H1 (cell line): ENCODE measurements at regions not wholly inside any gene's neighbourhood (a gene's known extent, or its start where the extent isn't known, plus 50 kb on each side); places are given as distances from the start of the nearest gene placed in this dataset.

Experiments
- CTCF ChIA-PET: fragments of 300-600 bp; sonication (Branson Sonifier 250); formaldehyde crosslinking; loops from one replicate; lab custom pipeline; 2021; ENCODE audit not compliant: partially characterized antibody; lab: Charles Lee
- POLR2A ChIA-PET: fragments of 300-600 bp; sonication (Branson Sonifier 250); formaldehyde crosslinking; loops from one replicate; lab custom pipeline; 2021; ENCODE audit warnings: inconsistent platforms; ENCODE audit not compliant: partially characterized antibody; lab: Charles Lee
- DNase-seq, 2 experiments: peaks; one replicate each; pipeline versions ENCODE4 v3.0.0 to v3.0.0-alpha.2; 2010 to 2022; ENCODE audit warnings: low spot score in 2 of 2, low read depth in 1 of 2, mixed read lengths in 1 of 2
- FAIRE-seq: peaks from 2 replicates; lab custom pipeline; 2011; peaks lifted over from hg19 to GRCh38; lab: Jason Lieb, UNC
- H2AFZ ChIP-seq: 2 replicates; pipeline ENCODE4 v1.8.1; 2012; ENCODE audit warnings: low read length, inconsistent platforms
- H2AK5ac ChIP-seq: 2 replicates; pipeline ENCODE4 v1.6.1; 2013; ENCODE audit warnings: low read depth, low read length
- H2BK120ac ChIP-seq: replicated peaks from 2 replicates; pipeline ENCODE3; 2013; ENCODE audit warnings: low read depth, low read length, inconsistent platforms
- H2BK12ac ChIP-seq: 2 replicates; pipeline ENCODE4 v1.6.1; 2013; ENCODE audit warnings: low read depth, low read length
- H2BK15ac ChIP-seq: 2 replicates; pipeline ENCODE4 v1.6.1; 2013; ENCODE audit warnings: low read length
- H2BK20ac ChIP-seq: 2 replicates; pipeline ENCODE4 v1.6.1; 2013; ENCODE audit warnings: low read length
- H2BK5ac ChIP-seq: 2 replicates; pipeline ENCODE4 v1.6.1; 2013; ENCODE audit warnings: low read depth, low read length
- H3K14ac ChIP-seq: 2 replicates; pipeline ENCODE4 v1.6.1; 2013; ENCODE audit warnings: inconsistent platforms; ENCODE audit not compliant: insufficient read length
- H3K18ac ChIP-seq: 2 replicates; pipeline ENCODE4 v1.6.1; 2013; ENCODE audit warnings: low read length; ENCODE audit errors: extremely low read depth
- H3K23ac ChIP-seq: 2 replicates; pipeline ENCODE4 v1.6.1; 2013; ENCODE audit warnings: inconsistent platforms; ENCODE audit not compliant: insufficient read length
- H3K23me2 ChIP-seq: 2 replicates; pipeline ENCODE4 v1.6.1; 2013; ENCODE audit warnings: low read depth, low read length
- H3K27ac ChIP-seq: 2 replicates; pipeline ENCODE4 v1.6.1; 2011; ENCODE audit warnings: low read depth, low read length, inconsistent platforms
- H3K27me3 ChIP-seq, 4 experiments: replicated peaks in 1 of 4; 1 replicate in 1 of 4; 2 replicates in 3 of 4; pipeline versions ENCODE4 v1.6.1 to v1.8.1; 2011 to 2013; ENCODE audit warnings: low read length in 3 of 4, mild to moderate bottlenecking in 3 of 4, inconsistent platforms in 2 of 4, mixed read lengths in 2 of 4, moderate library complexity in 1 of 4; ENCODE audit not compliant: control insufficient read depth in 3 of 4, insufficient read depth in 3 of 4; ENCODE audit errors: extremely low read depth in 1 of 4
- H3K36me3 ChIP-seq, 4 experiments: 2 replicates each; pipeline versions ENCODE4 v1.6.1 to v1.8.1; 2011 to 2013; ENCODE audit warnings: mild to moderate bottlenecking in 4 of 4, low read length in 3 of 4, moderate library complexity in 2 of 4, control low read depth in 1 of 4, inconsistent platforms in 1 of 4; ENCODE audit not compliant: insufficient read depth in 4 of 4, control insufficient read depth in 2 of 4
- H3K4ac ChIP-seq: replicated peaks from 2 replicates; pipeline ENCODE3; 2013; ENCODE audit warnings: low read length, low read depth, mixed read lengths, inconsistent platforms; ENCODE audit not compliant: insufficient read length
- H3K4me1 ChIP-seq, 4 experiments: replicated peaks in 1 of 4; 1 replicate in 1 of 4; 2 replicates in 3 of 4; pipeline versions ENCODE4 v1.6.1 to v1.8.1; 2011 to 2013; ENCODE audit warnings: low read length in 3 of 4, inconsistent platforms in 2 of 4, mixed read lengths in 1 of 4; ENCODE audit not compliant: insufficient read depth in 4 of 4, control insufficient read depth in 3 of 4
- H3K4me2 ChIP-seq, 2 experiments: 2 replicates each; pipeline versions ENCODE4 v1.6.1 to v1.8.1; 2011 to 2013; ENCODE audit warnings: low read depth in 2 of 2, low read length in 2 of 2, control low read depth in 1 of 2, inconsistent platforms in 1 of 2, mild to moderate bottlenecking in 1 of 2; ENCODE audit not compliant: insufficient read depth in 1 of 2
- H3K4me3 ChIP-seq, 4 experiments: fragments of 200-600, 300-600 bp in 1 of 4; sonication (generic), shearing (Covaris generic), sonication (Bioruptor Twin) in 1 of 4; 2 replicates each; pipeline versions ENCODE4 v1.5.1 to v1.8.1; 2011 to 2016; ENCODE audit warnings: low read length in 4 of 4, low read depth in 3 of 4, control low read depth in 2 of 4, inconsistent platforms in 2 of 4, mild to moderate bottlenecking in 2 of 4, mixed read lengths in 1 of 4, moderate library complexity in 1 of 4; ENCODE audit not compliant: insufficient read depth in 2 of 4; ENCODE audit errors: extremely low read depth in 1 of 4
- H3K56ac ChIP-seq: replicated peaks from 2 replicates; pipeline ENCODE3; 2013; ENCODE audit warnings: low read depth, mild to moderate bottlenecking, mixed read lengths, low read length, inconsistent platforms; ENCODE audit not compliant: insufficient read length
- H3K79me1 ChIP-seq: 2 replicates; pipeline ENCODE4 v1.6.1; 2013; ENCODE audit warnings: low read depth, low read length, control low read depth
- H3K79me2 ChIP-seq, 2 experiments: 2 replicates each; pipeline versions ENCODE4 v1.6.1 to v1.8.1; 2012 to 2013; ENCODE audit warnings: low read length in 2 of 2, mild to moderate bottlenecking in 2 of 2, inconsistent platforms in 1 of 2; ENCODE audit not compliant: insufficient read depth in 2 of 2, control insufficient read depth in 1 of 2
- H3K9ac ChIP-seq, 4 experiments: replicated peaks in 1 of 4; 1 replicate in 1 of 4; 2 replicates in 3 of 4; pipeline versions ENCODE4 v1.6.1 to v1.8.1; 2011 to 2013; ENCODE audit warnings: low read depth in 3 of 4, low read length in 3 of 4, control low read depth in 2 of 4, mild to moderate bottlenecking in 2 of 4, moderate library complexity in 2 of 4, inconsistent platforms in 1 of 4; ENCODE audit errors: extremely low read depth in 1 of 4
- H3K9me3 ChIP-seq, 2 experiments: 2 replicates each; pipeline versions ENCODE4 v1.6.1 to v1.8.1; 2012 to 2013; ENCODE audit warnings: mild to moderate bottlenecking in 2 of 2, moderate library complexity in 2 of 2, control low read depth in 1 of 2, inconsistent platforms in 1 of 2, low read depth in 1 of 2, low read length in 1 of 2, mixed read lengths in 1 of 2; ENCODE audit not compliant: insufficient read depth in 2 of 2
- H4K20me1 ChIP-seq, 2 experiments: replicated peaks in 1 of 2; 2 replicates each; pipeline versions ENCODE3 to v1.8.1; 2011 to 2013; ENCODE audit warnings: inconsistent platforms in 2 of 2, low read length in 2 of 2, mild to moderate bottlenecking in 1 of 2; ENCODE audit not compliant: insufficient read depth in 2 of 2, control insufficient read depth in 1 of 2
- H4K5ac ChIP-seq: 2 replicates; pipeline ENCODE4 v1.6.1; 2013; ENCODE audit warnings: low read length, low read depth, mixed read lengths, inconsistent platforms; ENCODE audit not compliant: insufficient read length
- H4K8ac ChIP-seq: 2 replicates; pipeline ENCODE4 v1.8.0; 2013; ENCODE audit warnings: mild to moderate bottlenecking, moderate library complexity, low read length, inconsistent platforms; ENCODE audit not compliant: insufficient read depth; ENCODE audit errors: extremely low read depth
- H4K91ac ChIP-seq: replicated peaks from 2 replicates; pipeline ENCODE3; 2013; ENCODE audit warnings: low read length, mixed read lengths, inconsistent platforms; ENCODE audit not compliant: insufficient read length
- BACH1 ChIP-seq: IDR thresholded peaks from 2 replicates; pipeline ENCODE4 v1.6.1; 2012; ENCODE audit warnings: low read length, improper control_type of control experiment
- CBX5 ChIP-seq: fragments of 300-800, 300-1000 bp; sonication (generic); IDR thresholded peaks from 2 replicates; pipeline ENCODE4 v1.7.1; 2016; ENCODE audit warnings: antibody characterized with exemption, low read length, low read depth
- CBX8 ChIP-seq: fragments of 300-800, 300-1000 bp; sonication (generic); IDR thresholded peaks from 2 replicates; pipeline ENCODE4 v1.7.1; 2016; ENCODE audit warnings: low read depth, low read length, borderline replicate concordance
- CREB1 ChIP-seq: IDR thresholded peaks from 2 replicates; pipeline ENCODE4 v1.6.1; 2012; ENCODE audit warnings: inconsistent platforms
- EZH2 ChIP-seq: fragments of 200-600 bp; sonication (generic); IDR thresholded peaks from 2 replicates; pipeline ENCODE4 v1.7.1; 2012; ENCODE audit warnings: low read depth, mild to moderate bottlenecking, moderate library complexity, low read length, inconsistent platforms; ENCODE audit not compliant: severe bottlenecking
- FOSL1 ChIP-seq: IDR thresholded peaks from 2 replicates; pipeline ENCODE4 v1.6.1; 2011; ENCODE audit warnings: mild to moderate bottlenecking, low read depth, low read length, moderate library complexity; ENCODE audit not compliant: insufficient read depth
- POLR2AphosphoS5 ChIP-seq: IDR thresholded peaks from 2 replicates; pipeline ENCODE4 v1.6.1; 2011; ENCODE audit warnings: low read depth, low read length
- RAD21 ChIP-seq, 2 experiments: IDR thresholded peaks in 1 of 2; conservative IDR thresholded peaks in 1 of 2; 2 replicates each; pipeline ENCODE4 v1.6.1; 2011; ENCODE audit warnings: low read depth in 2 of 2, low read length in 2 of 2, improper control_type of control experiment in 1 of 2, inconsistent platforms in 1 of 2, mild to moderate bottlenecking in 1 of 2, moderate library complexity in 1 of 2
- RBBP5 ChIP-seq: IDR thresholded peaks from 2 replicates; pipeline ENCODE4 v1.7.1; 2012; ENCODE audit warnings: low read depth, mild to moderate bottlenecking, inconsistent platforms, low read length, moderate library complexity, borderline replicate concordance
- WGBS, 2 experiments: shearing (Covaris generic) in 1 of 2; methylation state at CpG; one replicate each; pipeline versions ENCODE4 v1.1.6 to v1.1.7; 2013 to 2015; ENCODE audit warnings: low lambda C conversion rate in 2 of 2, mixed read lengths in 2 of 2, inconsistent platforms in 1 of 2, low coverage in 1 of 2, missing lambda C conversion rate in 1 of 2; ENCODE audit not compliant: insufficient replicate concordance in 2 of 2, insufficient coverage in 1 of 2, insufficient read length in 1 of 2; ENCODE audit errors: extremely low coverage in 1 of 2, missing lambda C conversion rate in 1 of 2; 5-methylcytosine and 5-hydroxymethylcytosine counted together

- TF ChIP-seq FOSL1 (no peak), RAD21 (IDR thresholded peaks at IDR 0.05 in 1 of 2, conservative IDR thresholded peaks at IDR 0.05 in 1 of 2; ENCODE audit: low read depth in 2 of 2, low read length in 2 of 2) (no peak), EZH2 (no peak), POLR2AphosphoS5 (no peak), CBX8 (no peak), RBBP5 (no peak), CREB1 (no peak), CBX5 (no peak), BACH1 (no peak)
- TF ChIP-seq, all 59 proteins: peak for 0
- H3K27ac ChIP-seq: no peak overlapping the region
Measured at GRCh38 chr6:126767711-126768110, 350.8 kb upstream of the RSPO3 start.

More at GRCh38 chr6:126767711-126768110, 350.8 kb upstream of the RSPO3 start:
- CTCF ChIA-PET: interaction anchor here (1.2 kb wide), 1 partner anchor 272 kb away, joined by 4 read pairs; no protein-coding TSS in a partner anchor
- H2BK15ac ChIP-seq: no peak overlapping the region
- H3K56ac ChIP-seq: no peak overlapping the region
- no peak overlapping the region for H3K9ac ChIP-seq
- H4K8ac ChIP-seq: no peak overlapping the region
- H2BK120ac ChIP-seq: no peak overlapping the region
- no peaks in the 10 kb centered on the region for H3K36me3 ChIP-seq
- H3K23ac ChIP-seq: no peak overlapping the region
- no peak overlapping the region for H2BK20ac ChIP-seq
- no peaks in the 10 kb centered on the region for H3K23me2 ChIP-seq
- WGBS, 2 experiments: 83% methylated on average over 1 of the region's 1 CpG; no CpG with 5 or more reads in 1 of the 2 experiments
- H3K18ac ChIP-seq: no peak overlapping the region
- H2BK12ac ChIP-seq: no peak overlapping the region
- no peaks in the 10 kb centered on the region for H3K4me1 ChIP-seq
- no peaks in the 10 kb centered on the region for H3K79me2 ChIP-seq
- H4K5ac ChIP-seq: no peak overlapping the region
- H4K20me1 ChIP-seq: no peaks in the 10 kb centered on the region
- POLR2A ChIA-PET: no interaction called here
- H2AFZ ChIP-seq: no peak overlapping the region
- FAIRE-seq: no peak
- no peak overlapping the region for H3K4ac ChIP-seq
- no peak overlapping the region for H2AK5ac ChIP-seq
- no peak for DNase-seq
- no peak overlapping the region for H4K91ac ChIP-seq
- H3K27me3 ChIP-seq: no peaks in the 10 kb centered on the region
- no peak overlapping the region for H3K14ac ChIP-seq
- H3K4me2 ChIP-seq: no peak overlapping the region
- no peaks in the 10 kb centered on the region for H3K79me1 ChIP-seq
- H3K4me3 ChIP-seq: no peak overlapping the region
- no peaks in the 10 kb centered on the region for H3K9me3 ChIP-seq
- no peak overlapping the region for H2BK5ac ChIP-seq
